Activated T-cell treated with anti-CD3 and anti-CD28 coated beads, Interleukin-2, amount 50 U/mL, for 24 hours (primary cell): ENCODE measurements at regions not wholly inside any gene's neighbourhood (a gene's known extent, or its start where the extent isn't known, plus 50 kb on each side); places are given as distances from the start of the nearest gene placed in this dataset.

Source experiments
- DNase-seq: peaks from one replicate; pipeline ENCODE4 v3.0.0-alpha.2; 2020
- H3K27ac Mint-ChIP-seq: 2 replicates; pipeline ENCODE4 v1.8.0; 2020; ENCODE audit warnings: mild to moderate bottlenecking, mixed read lengths
- H3K27me3 Mint-ChIP-seq: 2 replicates; pipeline ENCODE4 v1.8.0; 2020; ENCODE audit warnings: mixed read lengths
- H3K36me3 Mint-ChIP-seq: 2 replicates; pipeline ENCODE4 v1.8.0; 2020; ENCODE audit warnings: low read depth, mixed read lengths
- H3K4me1 Mint-ChIP-seq: 2 replicates; pipeline ENCODE4 v1.8.0; 2020; ENCODE audit warnings: low read depth, mixed read lengths
- H3K4me3 Mint-ChIP-seq: 2 replicates; pipeline ENCODE4 v1.8.0; 2020; ENCODE audit warnings: mild to moderate bottlenecking, moderate library complexity, mixed read lengths
- H3K9me3 Mint-ChIP-seq: 2 replicates; pipeline ENCODE4 v1.8.0; 2020; ENCODE audit warnings: mixed read lengths

- no peak for DNase-seq
- H3K27me3 Mint-ChIP-seq: no peaks in the 10 kb centered on the region
- no peak overlapping the region for H3K4me3 Mint-ChIP-seq
- no peaks in the 10 kb centered on the region for H3K36me3 Mint-ChIP-seq
- no peak overlapping the region for H3K27ac Mint-ChIP-seq
- H3K4me1 Mint-ChIP-seq: no peaks in the 10 kb centered on the region
- H3K9me3 Mint-ChIP-seq: peaks cover 9% of the 10 kb centered on the region
Measured at GRCh38 chr12:82187011-82187410, 171.2 kb downstream of the CCDC59 start.

DNA sequence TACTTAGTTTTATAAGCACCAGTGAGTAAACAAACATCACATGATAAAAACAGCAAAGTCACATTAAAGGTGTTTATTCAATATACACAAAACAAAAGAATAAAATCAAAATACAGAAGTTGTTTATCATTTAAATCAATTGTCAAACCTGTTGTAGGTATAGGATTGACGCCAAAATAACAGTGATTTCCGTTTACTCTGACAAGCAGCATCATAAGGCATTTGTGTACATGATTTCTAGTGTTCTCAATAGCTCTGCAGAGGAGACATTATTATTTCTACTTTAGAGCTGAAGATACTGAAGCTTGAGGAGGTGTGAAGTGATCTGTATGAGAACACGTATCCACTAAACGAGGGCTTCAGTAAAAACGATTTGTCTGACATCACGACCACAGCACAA lies 171.9 kb downstream of the CCDC59 start:
- no peaks in the 10 kb centered on the region for H3K4me1 Mint-ChIP-seq
- peaks cover 9% of the 10 kb centered on the region for H3K9me3 Mint-ChIP-seq
- H3K27me3 Mint-ChIP-seq: no peaks in the 10 kb centered on the region
- no peaks in the 10 kb centered on the region for H3K36me3 Mint-ChIP-seq
- no peak overlapping the region for H3K4me3 Mint-ChIP-seq
- H3K27ac Mint-ChIP-seq: no peak overlapping the region
- no peak for DNase-seq

DNA sequence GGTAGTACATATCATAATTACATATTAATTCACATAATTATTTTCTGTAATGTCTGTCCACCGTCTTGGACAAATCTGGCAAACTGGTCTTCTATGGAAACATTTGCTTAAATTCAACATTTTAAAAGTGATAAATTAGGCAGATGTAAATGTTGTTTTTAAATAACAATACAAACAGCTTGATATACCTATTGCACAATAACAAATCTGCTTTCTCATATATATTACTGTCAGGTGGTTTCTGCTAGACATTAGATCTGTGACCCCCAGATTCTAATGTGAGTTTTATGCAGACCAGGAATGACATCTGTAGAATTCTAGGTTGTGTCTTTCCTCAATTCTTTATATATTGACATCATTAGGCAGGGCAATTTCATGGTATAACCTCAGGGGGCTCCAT lies 173.3 kb downstream of the CCDC59 start:
- Mint-ChIP-seq H3K4me1 (no peaks in the 10 kb centered on the region), H3K9me3 (peaks cover 9% of the 10 kb centered on the region), H3K27ac (no peak overlapping the region), H3K4me3 (no peak overlapping the region), H3K27me3 (no peaks in the 10 kb centered on the region), H3K36me3 (no peaks in the 10 kb centered on the region)
- DNase-seq: no peak

- H3K4me3 Mint-ChIP-seq: no peak overlapping the region
- H3K27ac Mint-ChIP-seq: no peak overlapping the region
- no peaks in the 10 kb centered on the region for H3K4me1 Mint-ChIP-seq
- H3K9me3 Mint-ChIP-seq: peaks cover 3% of the 10 kb centered on the region
- H3K27me3 Mint-ChIP-seq: no peaks in the 10 kb centered on the region
- DNase-seq: no peak
- H3K36me3 Mint-ChIP-seq: no peaks in the 10 kb centered on the region
Measured at GRCh38 chr12:82182601-82183190, 175.5 kb downstream of the CCDC59 start.

DNA sequence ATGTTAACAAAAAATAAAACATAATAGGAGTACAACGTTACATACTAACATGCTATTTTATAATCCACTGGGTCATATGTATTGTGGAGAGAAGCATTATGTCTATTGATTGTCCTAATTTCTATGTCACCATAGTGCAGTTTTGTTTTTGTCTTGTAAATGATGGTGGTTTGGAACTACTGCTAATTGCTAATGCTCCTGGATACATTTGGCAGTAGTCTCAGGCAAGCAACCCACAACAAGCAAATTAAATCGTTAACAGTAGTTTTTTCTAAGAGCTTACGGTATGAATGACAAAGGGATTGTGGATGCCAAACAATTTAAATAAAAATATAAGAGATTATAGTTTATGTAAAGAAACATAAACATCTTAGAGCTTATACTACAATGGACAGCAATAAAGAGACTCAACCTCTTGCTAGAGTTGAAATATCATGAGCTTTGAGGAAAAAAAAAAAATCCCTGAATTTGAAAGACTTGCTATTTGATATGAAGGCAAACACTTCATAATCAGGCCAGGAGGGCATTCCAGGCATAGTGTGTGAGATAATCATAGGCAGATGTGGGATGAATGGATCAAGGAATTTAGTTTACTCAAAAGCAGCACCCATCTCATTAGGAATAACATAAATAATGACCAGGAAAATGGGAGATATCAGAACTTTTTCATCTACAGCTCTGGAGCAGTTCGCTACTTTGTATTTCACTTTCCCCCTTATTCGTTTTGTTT lies 181.3 kb downstream of the CCDC59 start:
- Mint-ChIP-seq H3K36me3 (no peaks in the 10 kb centered on the region), H3K27ac (no peak overlapping the region), H3K27me3 (no peaks in the 10 kb centered on the region), H3K4me1 (no peaks in the 10 kb centered on the region), H3K4me3 (no peak overlapping the region), H3K9me3 (no peaks in the 10 kb centered on the region)
- no peak for DNase-seq

DNA sequence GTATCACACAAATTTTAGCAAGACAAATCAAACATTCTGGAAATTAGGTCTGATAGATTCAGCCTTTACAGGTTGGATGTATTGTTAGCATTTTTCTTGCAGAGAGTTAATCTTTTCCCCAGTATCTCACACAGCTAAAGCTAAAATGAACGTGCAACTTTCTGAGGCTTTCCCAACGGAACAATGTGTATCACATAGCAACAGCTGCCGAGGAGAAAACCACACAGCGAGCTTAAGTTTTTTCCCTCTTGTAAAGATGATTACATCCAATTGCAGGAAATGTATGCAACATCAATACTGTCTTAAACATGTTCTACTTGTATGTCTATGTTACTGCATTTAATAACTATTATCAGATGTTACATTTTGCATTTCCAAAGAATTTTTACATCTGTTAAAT lies 182.2 kb downstream of the CCDC59 start:
- Mint-ChIP-seq H3K27ac (no peak overlapping the region), H3K9me3 (no peaks in the 10 kb centered on the region), H3K4me3 (no peak overlapping the region), H3K27me3 (no peaks in the 10 kb centered on the region), H3K4me1 (no peaks in the 10 kb centered on the region), H3K36me3 (no peaks in the 10 kb centered on the region)
- no peak for DNase-seq

GRCh38 chr12:82174936-82175335 lies 183.3 kb downstream of the CCDC59 start:
- H3K36me3 Mint-ChIP-seq: no peaks in the 10 kb centered on the region
- H3K27me3 Mint-ChIP-seq: no peaks in the 10 kb centered on the region
- no peak overlapping the region for H3K27ac Mint-ChIP-seq
- DNase-seq: no peak
- no peak overlapping the region for H3K4me3 Mint-ChIP-seq
- no peaks in the 10 kb centered on the region for H3K4me1 Mint-ChIP-seq
- H3K9me3 Mint-ChIP-seq: no peaks in the 10 kb centered on the region

GRCh38 chr12:82174383-82174782 lies 183.8 kb downstream of the CCDC59 start:
- Mint-ChIP-seq H3K4me3 (no peak overlapping the region), H3K9me3 (no peaks in the 10 kb centered on the region), H3K4me1 (no peaks in the 10 kb centered on the region), H3K36me3 (no peaks in the 10 kb centered on the region), H3K27me3 (no peaks in the 10 kb centered on the region), H3K27ac (no peak overlapping the region)
- DNase-seq: no peak

DNA sequence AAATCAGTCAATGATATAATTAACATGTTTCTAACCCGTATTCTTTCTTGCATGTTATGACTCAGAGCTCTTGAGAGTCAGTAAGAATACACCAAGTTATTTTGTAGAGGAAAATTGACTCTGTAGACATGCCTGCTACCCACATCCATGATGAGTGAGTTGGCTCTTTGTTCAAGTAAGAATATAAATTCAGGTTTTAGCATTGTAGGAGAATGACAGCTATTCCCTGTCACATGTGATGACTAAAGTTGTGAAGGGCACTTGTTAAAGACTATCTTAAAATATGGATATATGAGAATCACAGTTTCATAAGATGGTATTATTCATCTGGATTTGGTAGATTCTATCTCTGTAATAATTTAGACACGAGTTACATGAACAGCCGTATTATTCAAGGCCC lies 209.1 kb downstream of the CCDC59 start:
- H3K4me3 Mint-ChIP-seq: no peak overlapping the region
- H3K36me3 Mint-ChIP-seq: no peaks in the 10 kb centered on the region
- H3K27ac Mint-ChIP-seq: no peak overlapping the region
- H3K4me1 Mint-ChIP-seq: no peaks in the 10 kb centered on the region
- H3K27me3 Mint-ChIP-seq: no peaks in the 10 kb centered on the region
- no peak for DNase-seq
- peaks cover 2% of the 10 kb centered on the region for H3K9me3 Mint-ChIP-seq

GRCh38 chr12:82146740-82147139 lies 211.4 kb downstream of the CCDC59 start:
- Mint-ChIP-seq H3K27ac (no peak overlapping the region), H3K4me3 (no peak overlapping the region), H3K9me3 (peaks cover 2% of the 10 kb centered on the region), H3K36me3 (no peaks in the 10 kb centered on the region), H3K27me3 (no peaks in the 10 kb centered on the region), H3K4me1 (no peaks in the 10 kb centered on the region)
- no peak for DNase-seq

DNA sequence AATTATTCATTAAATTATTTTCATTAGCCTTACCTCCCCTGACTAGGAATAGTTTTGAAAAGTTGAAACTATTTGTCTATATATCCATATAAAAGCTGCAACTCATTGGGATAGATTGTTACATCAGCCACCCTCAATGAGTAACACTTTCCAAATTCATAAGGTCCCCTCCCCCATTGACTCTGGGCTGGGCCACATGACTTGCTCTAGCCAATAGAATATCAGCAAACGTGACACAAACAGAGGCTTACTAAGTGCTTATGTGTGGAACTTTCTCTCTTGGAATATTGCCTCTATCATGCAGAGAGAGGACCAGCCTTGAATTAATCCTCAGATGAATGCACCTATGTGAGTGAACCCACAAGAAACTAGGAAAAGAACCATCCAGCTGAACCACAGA lies 213.7 kb downstream of the CCDC59 start:
- H3K9me3 Mint-ChIP-seq: peaks cover 2% of the 10 kb centered on the region
- no peak overlapping the region for H3K27ac Mint-ChIP-seq
- no peak for DNase-seq
- H3K36me3 Mint-ChIP-seq: no peaks in the 10 kb centered on the region
- no peak overlapping the region for H3K4me3 Mint-ChIP-seq
- H3K27me3 Mint-ChIP-seq: no peaks in the 10 kb centered on the region
- H3K4me1 Mint-ChIP-seq: no peaks in the 10 kb centered on the region

DNA sequence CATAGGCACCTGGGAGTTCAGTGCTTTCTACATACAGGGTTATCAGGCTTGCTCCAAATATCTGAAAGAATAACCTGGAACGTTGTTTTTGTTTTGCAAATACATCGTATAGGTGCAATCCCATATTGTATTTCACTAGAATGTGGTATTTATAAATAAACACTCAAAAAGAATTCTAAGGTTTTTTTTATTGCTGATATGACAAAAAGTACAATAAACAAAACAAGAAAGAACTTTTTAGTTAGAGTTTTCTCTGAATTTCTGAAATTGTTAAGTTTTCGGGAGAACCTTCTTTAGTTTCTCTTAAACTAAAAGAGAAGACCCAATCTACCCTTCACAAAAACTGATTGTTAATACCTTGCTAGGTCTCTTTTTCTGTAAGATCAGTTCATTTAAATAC lies 225.8 kb downstream of the CCDC59 start:
- H3K4me1 Mint-ChIP-seq: no peaks in the 10 kb centered on the region
- no peaks in the 10 kb centered on the region for H3K9me3 Mint-ChIP-seq
- DNase-seq: no peak
- H3K27ac Mint-ChIP-seq: no peak overlapping the region
- no peak overlapping the region for H3K4me3 Mint-ChIP-seq
- no peaks in the 10 kb centered on the region for H3K27me3 Mint-ChIP-seq
- no peaks in the 10 kb centered on the region for H3K36me3 Mint-ChIP-seq

DNA sequence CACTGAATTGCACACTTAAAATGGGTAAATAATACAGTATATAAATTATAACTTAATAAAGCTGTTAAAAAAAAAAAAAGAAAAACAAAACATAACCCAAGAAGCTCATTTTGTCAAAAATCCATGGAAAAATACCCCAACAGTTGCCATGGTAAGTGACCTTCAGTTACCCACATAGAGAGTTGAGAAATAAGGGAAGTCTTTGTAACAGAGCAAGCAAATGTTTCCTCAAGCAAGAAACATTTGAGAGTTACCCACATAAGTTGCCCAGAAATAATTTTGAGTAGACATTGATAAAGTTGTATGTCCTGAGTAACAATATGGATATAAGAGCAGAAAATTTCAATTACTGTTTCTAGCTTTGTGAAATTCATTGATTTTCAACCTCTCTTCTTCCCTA lies 227.4 kb downstream of the CCDC59 start:
- Mint-ChIP-seq H3K4me1 (no peaks in the 10 kb centered on the region), H3K4me3 (no peak overlapping the region), H3K27me3 (no peaks in the 10 kb centered on the region), H3K9me3 (peaks cover 4% of the 10 kb centered on the region), H3K27ac (no peak overlapping the region), H3K36me3 (no peaks in the 10 kb centered on the region)
- no peak for DNase-seq

- Mint-ChIP-seq H3K27me3 (no peaks in the 10 kb centered on the region), H3K9me3 (peaks cover 4% of the 10 kb centered on the region), H3K36me3 (no peaks in the 10 kb centered on the region), H3K4me1 (no peaks in the 10 kb centered on the region), H3K4me3 (no peak overlapping the region), H3K27ac (no peak overlapping the region)
- DNase-seq: no peak
Measured at GRCh38 chr12:82124711-82125380, 233.3 kb downstream of the CCDC59 start.

GRCh38 chr12:82121545-82121944 lies 236.6 kb downstream of the CCDC59 start:
- H3K27me3 Mint-ChIP-seq: no peaks in the 10 kb centered on the region
- H3K27ac Mint-ChIP-seq: no peak overlapping the region
- H3K9me3 Mint-ChIP-seq: peaks cover under 1% of the 10 kb centered on the region
- no peaks in the 10 kb centered on the region for H3K36me3 Mint-ChIP-seq
- no peaks in the 10 kb centered on the region for H3K4me1 Mint-ChIP-seq
- H3K4me3 Mint-ChIP-seq: no peak overlapping the region
- DNase-seq: no peak
